Karpas-422 (cell line): ENCODE measurements at regions not wholly inside any gene's neighbourhood (a gene's known extent, or its start where the extent isn't known, plus 50 kb on each side); places are given as distances from the start of the nearest gene placed in this dataset.
"Not testable (repeated sequence)": the region's sequence is repeated elsewhere in the genome, so short reads cannot be mapped to it uniquely, and the experiment has no call there.

Experiments
- DNase-seq: peaks from one replicate; pipeline ENCODE4 v3.0.0-alpha.2; 2015
- H2AFZ ChIP-seq: fragments of 200-600 bp; sonication (generic); 2 replicates; pipeline ENCODE4 v1.6.1; 2014; ENCODE audit warnings: antibody characterized with exemption, low read length, mixed read lengths
- H3K27ac ChIP-seq: fragments of 200-600 bp; sonication (generic); 2 replicates; pipeline ENCODE4 v1.5.1; 2014; ENCODE audit warnings: mild to moderate bottlenecking, low read length, moderate library complexity
- H3K27me3 ChIP-seq: fragments of 200-600 bp; sonication (generic); 2 replicates; pipeline ENCODE4 v1.6.1; 2014; ENCODE audit warnings: low read length, mixed read lengths
- H3K36me3 ChIP-seq: fragments of 200-600 bp; sonication (generic); 2 replicates; pipeline ENCODE4 v1.6.1; 2014; ENCODE audit warnings: low read length, mixed read lengths; ENCODE audit not compliant: insufficient read depth
- H3K4me1 ChIP-seq: fragments of 200-600 bp; sonication (generic); 2 replicates; pipeline ENCODE4 v1.6.1; 2014; ENCODE audit warnings: mild to moderate bottlenecking, low read length, mixed read lengths
- H3K4me2 ChIP-seq: fragments of 200-600 bp; sonication (generic); 2 replicates; pipeline ENCODE4 v1.6.1; 2014; ENCODE audit warnings: low read length, low read depth, mild to moderate bottlenecking; ENCODE audit not compliant: poor library complexity, severe bottlenecking
- H3K4me3 ChIP-seq: fragments of 200-600 bp; sonication (generic); 2 replicates; pipeline ENCODE4 v1.5.1; 2014; ENCODE audit warnings: mild to moderate bottlenecking, antibody characterized with exemption, low read length, mixed read lengths
- H3K79me2 ChIP-seq: fragments of 200-600 bp; sonication (generic); 2 replicates; pipeline ENCODE4 v1.6.1; 2014; ENCODE audit warnings: mild to moderate bottlenecking, low read length, mixed read lengths
- H3K9ac ChIP-seq: fragments of 200-600 bp; sonication (generic); 2 replicates; pipeline ENCODE4 v1.6.0; 2014; ENCODE audit warnings: low read length
- H3K9me2 ChIP-seq: fragments of 200-600 bp; sonication (generic), shearing (Covaris generic); replicated peaks from 2 replicates; pipeline ENCODE4 v1.6.0; 2014; ENCODE audit warnings: mild to moderate bottlenecking, low read length, moderate library complexity; ENCODE audit not compliant: insufficient read depth
- H3K9me3 ChIP-seq: fragments of 300-700, 200-600 bp; sonication (generic); 2 replicates; pipeline ENCODE4 v1.6.1; 2014; ENCODE audit warnings: low read length, mixed read lengths
- H4K20me1 ChIP-seq: fragments of 200-600 bp; sonication (generic); 2 replicates; pipeline ENCODE4 v1.6.1; 2014; ENCODE audit warnings: mild to moderate bottlenecking, antibody characterized with exemption, low read length, low read depth; ENCODE audit not compliant: insufficient read depth

DNA sequence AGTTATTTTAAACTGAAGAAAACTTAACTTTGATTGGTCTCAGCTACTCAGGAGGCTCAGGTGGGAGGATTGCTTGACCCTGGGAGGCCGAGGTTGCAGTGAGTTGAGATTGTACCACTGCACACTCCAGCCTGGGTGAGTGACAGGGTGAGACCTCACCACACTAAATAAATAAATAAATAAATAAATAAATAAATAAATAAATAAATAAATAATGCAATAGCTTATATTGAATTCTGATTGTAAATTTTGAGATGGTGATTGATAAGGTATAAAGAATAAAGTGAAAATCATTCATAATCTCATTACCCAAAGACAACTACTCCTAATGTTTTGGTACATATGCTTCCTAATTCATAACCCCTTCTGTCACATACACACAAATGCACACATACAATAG, 58.1 kb downstream of the TUBA3C start:
- H3K4me1 ChIP-seq = no peaks in the 10 kb centered on the region
- no peak for DNase-seq
- no peak overlapping the region for H3K4me3 ChIP-seq
- no peaks in the 10 kb centered on the region for H3K79me2 ChIP-seq
- no peaks in the 10 kb centered on the region for H4K20me1 ChIP-seq
- H3K27me3 ChIP-seq = no peaks in the 10 kb centered on the region
- H3K9me3 ChIP-seq = peaks cover 6% of the 10 kb centered on the region
- no peak overlapping the region for H3K9ac ChIP-seq
- no peak overlapping the region for H3K27ac ChIP-seq
- no peaks in the 10 kb centered on the region for H3K36me3 ChIP-seq
- no peak overlapping the region for H3K4me2 ChIP-seq
- H3K9me2 ChIP-seq = no peaks in the 10 kb centered on the region
- H2AFZ ChIP-seq = no peak overlapping the region

DNA sequence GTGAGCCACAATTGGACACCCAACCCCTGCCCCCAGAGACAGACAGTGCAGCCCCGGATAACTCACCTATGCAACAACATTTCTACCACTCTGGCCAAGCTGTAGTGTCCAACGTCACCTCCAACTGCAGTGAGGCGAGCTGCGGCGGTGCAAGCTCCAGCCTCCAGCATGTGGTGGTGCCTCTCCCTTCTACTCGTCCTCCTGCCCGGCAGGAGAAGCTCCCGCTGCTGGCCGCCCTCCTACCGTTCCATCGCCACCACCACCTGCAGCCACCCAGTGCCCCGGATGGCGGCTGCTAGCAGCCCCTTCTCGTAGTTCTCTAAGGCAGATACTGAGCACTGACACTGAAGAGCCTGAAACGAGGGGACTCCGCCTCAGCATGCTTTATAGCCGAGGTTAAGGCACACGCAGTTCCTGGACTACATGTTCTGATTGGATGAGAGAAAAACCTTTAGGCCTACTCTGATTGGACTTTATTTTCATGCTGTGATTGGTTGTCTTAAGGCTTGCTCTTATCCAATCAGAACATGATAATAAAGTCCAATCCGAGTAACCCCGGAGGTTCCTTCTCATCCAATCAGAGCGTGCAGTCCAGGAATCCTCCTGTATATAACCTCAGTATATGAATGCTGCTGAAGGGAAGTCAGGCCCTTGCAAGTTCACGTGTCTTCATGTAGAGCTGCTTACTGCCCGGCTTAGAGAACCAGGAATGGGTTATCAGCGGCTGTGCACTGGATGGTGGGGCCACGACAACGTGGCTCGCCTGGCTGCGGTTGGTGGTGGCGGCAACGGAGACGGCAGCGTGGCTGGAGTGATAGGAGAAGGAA, 63.5 kb downstream of the TUBA3C start:
- Histone ChIP-seq H3K4me3 (no peak overlapping the region), H4K20me1 (no peaks in the 10 kb centered on the region), H3K4me1 (no peaks in the 10 kb centered on the region), H3K9me3 (peaks cover 6% of the 10 kb centered on the region; the same call in 1 of the 2 replicates), H2AFZ (no peak overlapping the region), H3K79me2 (no peaks in the 10 kb centered on the region), H3K36me3 (no peaks in the 10 kb centered on the region), H3K27ac (no peak overlapping the region), H3K27me3 (no peaks in the 10 kb centered on the region), H3K9me2 (no peaks in the 10 kb centered on the region), H3K9ac (no peak overlapping the region), H3K4me2 (no peak overlapping the region)
- DNase-seq = no peak

DNA sequence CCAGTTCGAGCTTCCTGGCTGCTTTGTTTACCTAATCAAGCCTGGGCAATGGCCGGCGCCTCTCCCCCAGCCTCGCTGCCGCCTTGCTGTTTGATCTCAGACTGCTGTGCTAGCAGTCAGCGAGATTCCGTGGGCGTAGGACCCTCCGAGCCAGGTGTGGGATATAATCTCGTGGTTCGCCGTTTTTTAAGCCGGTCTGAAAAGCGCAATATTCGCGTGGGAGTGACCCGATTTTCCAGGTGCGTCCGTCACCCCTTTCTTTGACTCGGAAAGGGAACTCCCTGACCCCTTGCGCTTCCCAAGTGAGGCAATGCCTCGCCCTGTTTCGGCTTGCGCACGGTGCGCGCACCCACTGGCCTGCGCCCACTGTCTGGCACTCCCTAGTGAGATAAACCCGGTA, 72.4 kb downstream of the TUBA3C start:
- H3K4me2 ChIP-seq, H3K4me3 ChIP-seq, H3K27me3 ChIP-seq, H3K9ac ChIP-seq, H3K36me3 ChIP-seq, H3K79me2 ChIP-seq, H4K20me1 ChIP-seq, H3K9me3 ChIP-seq, H3K4me1 ChIP-seq, DNase-seq, H2AFZ ChIP-seq, H3K9me2 ChIP-seq, H3K27ac ChIP-seq: not testable (repeated sequence)

DNA sequence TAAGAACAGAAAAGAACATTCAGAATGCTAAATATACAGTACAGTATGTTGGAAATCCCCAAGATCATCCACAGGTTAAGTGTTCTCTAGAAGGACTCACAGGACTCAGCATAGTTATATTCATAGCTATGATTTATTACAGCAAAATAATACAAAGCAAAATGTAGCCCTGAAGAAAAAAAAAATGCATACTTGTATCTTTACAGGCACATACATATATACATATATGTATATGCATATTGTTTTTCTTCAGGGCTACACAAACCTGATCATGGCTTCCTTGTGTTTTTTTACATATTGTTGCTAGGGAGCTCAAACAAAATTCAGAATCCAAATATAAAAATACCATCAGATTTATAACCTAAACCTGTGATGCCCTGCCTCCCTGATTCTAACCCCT, 78.5 kb downstream of the TUBA3C start:
- Histone ChIP-seq H3K9ac (no peak overlapping the region), H3K27ac (no peak overlapping the region), H3K9me3 (0 out of 2 replicates have a peak, but pooled peaks cover 3% of the 10 kb centered on the region)

DNA sequence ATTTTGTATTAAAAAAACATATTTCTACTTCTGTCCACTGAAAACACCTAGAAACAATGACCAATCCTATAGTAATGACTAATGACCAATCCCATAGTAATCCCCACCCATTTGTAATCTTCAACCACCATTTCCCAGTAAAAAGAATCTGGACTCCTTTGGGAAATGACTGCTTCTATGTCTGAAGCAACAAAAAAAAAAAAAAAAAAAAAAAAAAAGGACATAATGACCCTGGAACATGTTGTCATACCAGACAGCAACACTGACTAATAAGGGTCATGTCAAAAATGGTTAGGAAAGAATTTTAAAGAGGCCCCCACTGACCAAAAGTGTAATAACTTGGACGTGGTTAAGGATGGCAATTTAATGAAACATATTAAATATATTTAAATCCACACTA, 88.3 kb downstream of the TUBA3C start:
- H3K27ac ChIP-seq = no peak overlapping the region

More for the DNA sequence above, 78.5 kb downstream of the TUBA3C start:
- H3K36me3 ChIP-seq = no peaks in the 10 kb centered on the region
- H4K20me1 ChIP-seq = no peaks in the 10 kb centered on the region
- no peak overlapping the region for H3K4me3 ChIP-seq
- H3K9me2 ChIP-seq = no peaks in the 10 kb centered on the region
- no peak overlapping the region for H3K4me2 ChIP-seq
- no peaks in the 10 kb centered on the region for H3K79me2 ChIP-seq
- no peak overlapping the region for H2AFZ ChIP-seq
- no peaks in the 10 kb centered on the region for H3K27me3 ChIP-seq
- no peaks in the 10 kb centered on the region for H3K4me1 ChIP-seq
- DNase-seq = no peak

DNA sequence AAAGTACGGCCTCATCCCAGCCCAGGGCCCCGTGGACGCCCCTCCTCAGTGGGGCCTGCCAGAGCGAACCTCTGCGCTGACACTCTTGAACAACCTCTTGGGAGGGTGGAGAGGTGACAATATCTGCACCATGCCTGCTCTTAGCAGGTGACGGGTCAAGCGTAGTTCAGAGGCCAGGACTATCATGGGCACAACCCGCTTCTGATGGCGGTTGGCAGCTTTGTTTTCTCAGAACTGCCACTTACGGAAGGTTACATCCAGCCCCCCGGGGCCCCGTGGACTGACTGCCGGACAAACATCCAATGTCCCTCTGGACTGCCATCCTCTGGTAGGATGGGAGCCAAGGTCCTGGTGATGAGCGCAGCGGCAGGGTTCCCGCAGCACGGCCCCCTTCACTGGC, 91.1 kb downstream of the TUBA3C start:
- Histone ChIP-seq H2AFZ (no peak overlapping the region), H3K36me3 (no peaks in the 10 kb centered on the region), H3K4me3 (no peak overlapping the region), H3K9ac (no peak overlapping the region), H3K27ac (no peak overlapping the region), H3K4me1 (no peaks in the 10 kb centered on the region), H4K20me1 (no peaks in the 10 kb centered on the region), H3K9me3 (peaks cover 30% of the 10 kb centered on the region), H3K4me2 (no peak overlapping the region), H3K27me3 (no peaks in the 10 kb centered on the region), H3K79me2 (no peaks in the 10 kb centered on the region), H3K9me2 (no peaks in the 10 kb centered on the region)
- no peak for DNase-seq

More for the DNA sequence above, 88.3 kb downstream of the TUBA3C start:
- DNase-seq = no peak
- Histone ChIP-seq H3K9ac (no peak overlapping the region), H2AFZ (no peak overlapping the region), H3K4me3 (no peak overlapping the region), H3K4me2 (no peak overlapping the region), H3K9me3 (peaks cover 24% of the 10 kb centered on the region), H3K36me3 (no peaks in the 10 kb centered on the region), H3K9me2 (no peaks in the 10 kb centered on the region), H3K4me1 (no peaks in the 10 kb centered on the region), H3K79me2 (no peaks in the 10 kb centered on the region), H4K20me1 (no peaks in the 10 kb centered on the region), H3K27me3 (no peaks in the 10 kb centered on the region)

DNA sequence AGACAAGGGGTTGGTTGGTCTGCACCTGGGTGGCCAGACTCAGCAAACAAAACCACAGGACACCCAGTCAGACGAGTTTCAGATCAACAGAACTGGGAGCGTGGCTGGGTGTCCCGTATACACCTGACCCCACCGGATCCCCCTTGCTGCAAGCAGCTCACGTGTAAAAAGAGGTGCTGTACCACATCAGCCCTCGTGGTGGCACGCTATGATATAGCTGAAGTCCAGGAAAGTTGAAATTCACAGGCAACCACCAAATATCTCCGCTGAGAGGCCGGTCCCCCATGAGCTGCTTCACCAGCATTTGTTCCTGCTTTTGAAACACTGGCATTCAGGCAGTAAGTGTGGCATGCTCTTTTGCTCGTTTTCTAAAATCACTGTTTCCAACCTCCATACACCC, 92.3 kb downstream of the TUBA3C start:
- DNase-seq = no peak
- H3K36me3 ChIP-seq = no peaks in the 10 kb centered on the region
- no peak overlapping the region for H3K4me2 ChIP-seq
- peaks cover 36% of the 10 kb centered on the region for H3K9me3 ChIP-seq
- H3K4me3 ChIP-seq = no peak overlapping the region
- no peaks in the 10 kb centered on the region for H3K79me2 ChIP-seq
- no peaks in the 10 kb centered on the region for H3K9me2 ChIP-seq
- no peak overlapping the region for H3K9ac ChIP-seq
- H3K4me1 ChIP-seq = no peaks in the 10 kb centered on the region
- H3K27ac ChIP-seq = no peak overlapping the region
- no peaks in the 10 kb centered on the region for H3K27me3 ChIP-seq
- no peaks in the 10 kb centered on the region for H4K20me1 ChIP-seq
- no peak overlapping the region for H2AFZ ChIP-seq

DNA sequence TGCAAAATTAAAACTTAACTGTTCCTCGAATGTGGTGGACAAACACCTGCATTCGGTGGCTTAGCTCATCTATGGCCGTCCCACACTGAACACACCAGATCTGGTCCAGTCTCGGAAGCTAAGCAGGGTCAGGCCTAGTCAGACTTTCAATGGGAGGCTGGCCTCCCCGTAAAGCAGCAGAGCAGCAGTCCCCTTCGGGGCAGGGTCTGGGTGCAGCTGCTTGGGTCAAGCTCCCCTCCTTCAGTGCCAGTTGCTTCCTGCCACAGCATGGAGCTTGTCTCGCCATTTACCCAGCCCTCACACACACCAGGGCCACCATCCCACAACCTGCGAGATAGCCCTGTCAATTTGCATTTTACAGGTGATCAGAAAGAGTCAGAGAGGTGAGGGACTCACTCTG, 93.2 kb downstream of the TUBA3C start:
- no peaks in the 10 kb centered on the region for H3K79me2 ChIP-seq
- H3K9ac ChIP-seq = no peak overlapping the region
- H4K20me1 ChIP-seq = no peaks in the 10 kb centered on the region
- no peak overlapping the region for H3K4me2 ChIP-seq
- DNase-seq = no peak
- no peak overlapping the region for H3K27ac ChIP-seq
- H3K9me2 ChIP-seq = no peaks in the 10 kb centered on the region
- no peaks in the 10 kb centered on the region for H3K4me1 ChIP-seq
- peaks cover 43% of the 10 kb centered on the region for H3K9me3 ChIP-seq
- no peak overlapping the region for H3K4me3 ChIP-seq
- no peaks in the 10 kb centered on the region for H3K27me3 ChIP-seq
- no peaks in the 10 kb centered on the region for H3K36me3 ChIP-seq
- H2AFZ ChIP-seq = no peak overlapping the region
